ENCODE measurements at regions not wholly inside any gene's neighbourhood (a gene's known extent, or its start where the extent isn't known, plus 50 kb on each side); places are given as distances from the start of the nearest gene placed in this dataset.
"Not testable (repeated sequence)": the region's sequence is repeated elsewhere in the genome, so short reads cannot be mapped to it uniquely, and the experiment has no call there.

DNA sequence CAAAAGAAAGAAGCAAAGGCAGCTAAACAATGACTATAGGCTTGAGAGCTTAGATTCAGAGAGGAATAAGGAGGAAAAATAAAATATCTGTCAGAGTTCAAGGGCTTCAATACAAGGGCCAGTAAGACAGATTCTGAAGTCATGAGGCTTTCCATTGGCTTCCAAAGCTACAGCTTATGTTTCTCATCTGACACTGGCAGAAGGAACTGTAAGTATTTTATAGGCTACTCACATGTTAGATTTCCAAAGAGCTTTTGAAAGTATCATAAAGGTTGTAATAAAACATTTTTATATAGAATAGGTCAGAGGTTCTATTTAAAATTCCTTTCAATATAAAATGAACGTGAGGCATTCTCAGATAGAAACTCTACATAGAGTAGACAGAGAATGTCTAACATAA, 746.6 kb upstream of the NXPH2 start:
- no peak for DNase-seq

DNA sequence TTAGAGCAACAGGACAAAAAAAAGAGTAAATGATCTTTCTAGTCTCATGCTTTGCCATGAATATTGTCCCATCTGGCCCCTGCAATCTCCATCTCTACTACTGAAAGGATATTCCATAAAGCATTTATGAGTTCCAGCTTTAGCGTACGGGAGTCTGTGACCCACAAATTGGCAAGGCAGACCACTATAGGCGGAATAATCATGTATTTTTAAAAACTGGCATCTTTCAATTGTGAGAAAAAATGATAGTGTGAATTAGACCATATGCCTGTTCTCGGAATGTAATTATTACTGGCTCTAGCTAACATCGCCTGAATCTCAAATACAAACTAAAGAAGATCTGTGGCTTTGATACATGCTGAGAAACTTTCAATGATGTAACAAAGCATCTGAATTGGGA, 738.1 kb upstream of the NXPH2 start:
- DNase-seq: no peak

DNA sequence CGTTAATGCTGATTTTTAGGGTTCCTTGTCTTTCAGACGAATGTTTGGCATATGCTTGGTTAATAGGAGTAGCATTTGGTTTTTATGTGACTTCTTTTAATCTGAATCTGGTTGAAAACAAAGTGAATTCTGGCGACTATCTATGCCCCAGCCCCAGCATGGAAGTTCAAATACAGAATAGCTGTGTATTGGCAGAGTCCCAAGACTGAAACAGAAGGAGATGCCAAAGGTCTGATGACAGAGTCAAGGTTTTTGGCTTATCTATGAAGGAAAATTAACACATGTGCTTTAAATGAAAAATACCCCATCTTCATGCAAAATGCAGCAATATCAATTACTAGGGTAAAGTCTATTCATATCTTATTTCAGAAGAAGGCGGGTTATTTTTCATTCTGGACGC, 734.8 kb upstream of the NXPH2 start:
- DNase-seq: no peak

DNA sequence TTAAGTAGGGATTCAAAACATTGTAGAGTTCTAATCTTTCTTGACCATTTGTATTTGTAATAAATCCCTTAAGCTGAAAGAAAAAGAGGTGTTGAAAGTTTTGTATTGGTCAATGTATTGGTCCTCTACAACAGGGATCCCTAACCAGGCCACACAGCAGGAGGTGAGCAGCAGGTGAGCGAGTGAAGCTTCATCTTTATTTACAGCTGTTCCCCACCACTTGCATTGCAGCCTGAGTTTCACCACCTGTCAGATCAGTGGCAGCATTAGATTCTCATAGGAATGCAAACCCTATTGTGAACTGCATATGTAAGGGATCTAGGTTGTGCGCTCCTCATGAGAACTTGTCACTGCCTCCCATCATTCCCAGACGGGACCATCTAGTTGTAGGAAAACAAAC, 715.7 kb upstream of the NXPH2 start:
- DNase-seq: peak; percentile 3

DNA sequence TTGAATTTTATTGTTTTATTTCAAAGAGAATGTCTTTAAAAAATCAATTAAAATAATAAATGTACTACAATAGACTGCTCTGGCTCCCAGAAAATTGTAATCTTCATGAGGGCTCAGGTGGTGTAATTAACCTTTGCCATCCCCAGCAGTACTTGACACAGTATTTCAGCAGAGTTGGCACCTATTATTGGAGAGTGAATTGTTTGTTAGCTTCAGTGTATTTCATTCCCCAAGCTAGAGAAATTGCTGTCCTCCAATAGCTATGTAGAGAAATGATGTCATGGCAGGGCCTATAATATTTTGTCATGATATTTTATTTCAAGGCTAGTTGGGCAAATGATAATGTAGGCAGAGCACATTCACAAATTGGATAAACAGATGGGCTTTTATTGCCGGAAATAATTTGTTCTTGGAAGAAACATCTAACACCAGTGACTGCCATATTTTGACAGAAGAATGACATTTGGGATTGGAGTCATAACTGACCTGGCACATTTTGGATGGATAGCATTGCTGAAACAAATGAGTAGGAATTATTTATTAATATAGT, 712.0 kb upstream of the NXPH2 start:
- no peak for DNase-seq

DNA sequence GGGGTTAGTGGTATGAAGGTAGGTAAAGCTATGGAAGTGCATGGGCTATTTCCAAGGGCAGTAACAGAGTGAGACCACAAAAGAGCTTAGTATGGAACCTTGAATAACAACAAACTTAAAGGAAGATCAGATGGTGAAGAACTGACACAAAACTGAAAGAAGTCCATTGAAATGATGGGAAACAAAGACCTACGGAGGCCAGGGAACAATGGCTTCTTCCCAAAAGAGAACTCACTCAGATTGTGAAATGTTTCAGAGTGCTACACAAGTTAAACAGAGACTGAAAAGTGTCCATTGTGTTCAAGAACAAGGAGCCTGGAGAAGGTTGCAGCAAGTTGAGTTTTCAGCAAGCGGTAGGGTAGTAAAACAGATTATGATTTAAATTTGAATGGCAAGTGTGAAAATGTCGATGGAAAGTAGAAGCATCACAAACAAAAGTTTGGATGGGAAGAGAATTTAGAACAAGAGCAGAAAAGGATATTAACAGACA, 700.0 kb upstream of the NXPH2 start:
- no peak for DNase-seq

DNA sequence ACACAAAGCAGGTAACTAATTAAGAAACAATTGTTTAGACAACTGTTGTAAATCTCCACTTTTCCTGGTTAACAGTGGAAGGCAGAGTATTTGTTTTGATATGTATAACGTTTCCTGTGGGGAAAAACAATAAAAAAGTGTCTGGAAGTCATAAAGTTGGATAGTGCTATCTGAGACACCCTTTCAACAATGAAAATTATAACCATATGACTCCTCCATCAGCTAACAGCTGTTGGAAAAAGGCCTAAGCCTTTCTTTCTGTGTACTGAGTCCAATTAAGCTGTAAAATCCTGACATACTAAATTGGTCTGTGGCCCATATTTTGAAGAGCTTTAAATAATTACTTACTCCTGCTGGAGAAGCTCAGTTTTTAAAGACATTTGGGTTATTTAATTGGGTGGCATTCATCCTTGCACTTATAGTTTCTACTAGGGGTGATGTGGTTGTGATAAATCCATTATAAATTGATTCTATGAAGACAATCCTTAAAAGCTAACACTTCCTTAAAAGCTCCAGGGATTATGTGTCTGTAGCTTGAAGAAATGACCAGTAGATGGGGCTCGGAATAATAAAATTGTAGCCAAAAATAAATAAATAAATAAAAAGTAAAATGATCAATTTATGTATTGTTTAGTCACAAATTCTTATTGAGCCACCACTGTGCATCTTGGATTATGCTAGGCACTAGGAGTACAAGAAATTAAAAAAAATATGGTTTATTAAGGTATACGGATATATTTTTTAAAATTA, 698.1 kb upstream of the NXPH2 start:
- DNase-seq: no peak

DNA sequence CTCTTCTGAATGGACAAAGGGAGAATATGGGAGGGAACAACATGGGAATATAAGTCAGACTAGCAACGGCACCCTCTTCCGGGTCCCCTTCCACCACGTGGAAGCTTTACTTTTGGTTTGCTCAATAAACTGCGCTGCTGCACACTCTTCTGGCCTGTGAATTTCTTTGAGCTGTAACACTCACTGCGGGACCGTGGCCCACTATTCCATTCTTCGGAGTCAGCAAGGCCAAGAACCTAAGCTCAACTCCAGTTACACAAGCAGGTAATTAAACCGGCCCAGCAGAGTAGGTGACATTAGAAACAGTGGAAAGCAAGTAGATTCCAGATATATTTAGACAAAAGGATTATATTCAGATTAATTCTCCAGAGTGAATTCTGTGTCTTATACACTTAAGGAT, 697.4 kb upstream of the NXPH2 start:
- DNase-seq: no peak

DNA sequence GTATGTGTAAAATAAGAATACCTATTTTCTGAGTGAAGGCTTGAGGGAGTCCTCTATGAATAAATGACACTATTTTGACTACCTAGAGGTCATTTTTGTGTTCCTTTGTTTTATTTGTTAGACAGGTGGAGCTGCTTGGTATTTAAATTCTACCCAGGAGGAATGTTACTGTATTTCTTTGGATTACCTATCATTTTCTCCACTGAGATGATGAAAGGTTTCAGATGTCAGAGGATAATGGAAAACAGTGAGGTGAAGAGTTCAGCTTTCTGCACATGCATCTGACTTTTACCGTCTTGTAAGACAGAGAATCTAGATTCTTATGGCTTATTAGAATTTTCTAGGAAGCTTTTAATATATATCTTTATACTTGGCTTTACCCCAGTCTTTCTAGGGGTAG, 689.8 kb upstream of the NXPH2 start:
- DNase-seq: no peak

DNA sequence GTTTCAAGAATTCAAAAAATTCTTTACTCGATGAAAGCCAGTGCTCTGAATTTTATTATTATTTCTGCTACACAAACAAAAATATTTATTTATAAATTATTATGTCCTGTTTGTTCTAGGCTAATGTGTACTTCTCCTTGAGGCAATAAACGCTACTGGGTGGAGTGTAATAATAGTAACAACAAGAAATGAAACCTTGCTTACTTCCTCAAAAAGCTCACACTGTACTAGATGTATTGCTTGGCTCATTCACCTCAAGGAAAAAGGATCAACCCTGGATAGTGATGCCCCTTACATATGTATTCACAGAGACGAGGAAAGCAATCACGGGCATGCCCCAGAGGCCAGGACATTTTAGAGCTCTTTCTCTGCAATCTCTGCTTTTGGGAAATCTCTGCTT, 685.6 kb upstream of the NXPH2 start:
- no peak for DNase-seq

DNA sequence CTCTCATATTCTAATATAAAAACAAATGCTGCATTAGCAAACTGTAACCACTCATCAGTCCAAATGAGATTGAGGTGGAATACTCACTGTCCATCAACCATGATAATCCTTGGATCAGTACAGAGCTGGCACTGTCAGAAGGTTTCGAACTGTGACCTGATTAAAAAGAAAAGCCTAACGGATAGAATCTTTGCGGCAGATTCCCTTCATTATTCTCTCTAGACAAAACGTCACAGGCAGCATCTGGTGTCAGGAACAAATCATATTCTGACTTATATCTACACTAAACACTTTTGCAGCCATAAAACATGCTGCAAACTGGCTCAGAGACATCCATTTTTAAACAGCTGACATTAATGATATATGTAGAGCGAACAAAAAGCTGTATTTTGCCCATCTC, 677.7 kb upstream of the NXPH2 start:
- DNase-seq: no peak

DNA sequence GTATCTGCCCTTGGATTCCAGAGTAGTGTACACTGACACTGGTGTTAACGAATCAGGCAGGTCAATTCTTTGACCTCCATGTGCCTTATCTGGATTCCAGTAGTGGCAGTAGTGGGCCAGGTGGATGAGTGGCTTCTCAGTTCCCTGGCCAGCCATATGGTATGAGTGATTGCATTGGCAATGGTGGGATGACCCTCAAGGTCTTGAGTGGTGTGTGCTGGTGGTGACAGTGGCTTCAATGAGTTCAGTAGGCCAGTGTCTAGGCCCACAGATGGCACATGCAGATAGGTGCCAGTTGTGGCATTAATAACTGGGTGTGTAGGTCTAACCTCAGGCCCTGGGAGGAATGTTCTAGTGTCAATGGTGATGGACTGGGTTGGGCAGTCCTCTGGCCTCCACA, 674.1 kb upstream of the NXPH2 start:
- no peak for DNase-seq

DNA sequence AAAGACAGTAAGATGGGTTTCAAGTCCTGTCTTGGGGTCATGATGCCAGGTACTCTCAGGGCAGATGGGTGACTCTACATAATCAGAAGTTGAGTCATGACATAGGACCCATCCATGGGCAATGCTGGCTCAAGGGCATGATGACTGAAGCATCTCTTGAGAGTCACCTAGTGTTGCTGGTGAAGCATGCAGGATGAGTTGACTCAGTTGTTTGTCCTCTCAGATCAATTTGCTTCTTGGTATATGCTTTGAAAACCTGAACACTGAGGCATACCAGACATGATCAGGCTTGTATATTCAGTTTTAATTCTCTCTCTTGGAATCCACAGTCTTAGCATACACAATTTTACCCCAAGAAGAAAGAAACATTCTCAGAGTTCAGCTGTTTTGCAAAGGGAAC, 658.9 kb upstream of the NXPH2 start:
- DNase-seq: peak; percentile 61

DNA sequence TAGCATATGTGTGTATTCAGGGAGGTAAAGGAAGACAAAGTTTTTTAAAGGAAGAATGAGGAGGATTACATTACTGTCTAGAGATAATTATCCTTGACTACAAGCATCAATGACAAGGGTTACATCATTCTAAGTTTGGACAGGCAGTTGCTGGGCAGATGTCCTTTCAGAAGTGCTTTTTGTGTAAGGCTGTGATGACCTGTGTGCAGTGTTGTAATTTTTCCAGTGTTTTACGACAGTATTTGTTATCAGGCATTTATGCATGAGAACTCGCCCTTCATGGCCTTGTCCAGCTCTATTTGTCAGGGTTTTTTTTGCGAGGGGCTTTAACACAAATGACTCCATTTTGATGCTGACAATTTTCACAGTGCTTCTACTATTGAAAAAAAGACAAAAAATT, 658.3 kb upstream of the NXPH2 start:
- peak; percentile 37 for DNase-seq

DNA sequence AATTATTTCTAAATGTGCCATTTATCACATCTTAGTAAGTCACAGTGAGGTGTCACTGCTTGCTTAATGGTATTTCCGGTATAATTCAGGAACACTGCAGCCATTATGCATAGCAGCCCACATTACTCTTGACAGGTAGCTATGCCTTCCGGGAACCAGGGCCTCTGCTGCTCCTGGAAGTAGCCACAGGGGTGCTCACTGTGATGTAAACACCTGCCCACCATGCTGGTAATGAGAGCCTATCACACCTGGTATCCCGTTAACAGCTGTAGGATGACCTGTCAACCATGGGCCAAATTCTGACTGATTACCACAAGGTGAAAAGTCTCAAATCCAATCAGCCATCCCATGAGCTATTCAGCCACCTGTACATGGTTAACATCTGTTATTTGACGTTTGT, 647.0 kb upstream of the NXPH2 start:
- DNase-seq: no peak

DNA sequence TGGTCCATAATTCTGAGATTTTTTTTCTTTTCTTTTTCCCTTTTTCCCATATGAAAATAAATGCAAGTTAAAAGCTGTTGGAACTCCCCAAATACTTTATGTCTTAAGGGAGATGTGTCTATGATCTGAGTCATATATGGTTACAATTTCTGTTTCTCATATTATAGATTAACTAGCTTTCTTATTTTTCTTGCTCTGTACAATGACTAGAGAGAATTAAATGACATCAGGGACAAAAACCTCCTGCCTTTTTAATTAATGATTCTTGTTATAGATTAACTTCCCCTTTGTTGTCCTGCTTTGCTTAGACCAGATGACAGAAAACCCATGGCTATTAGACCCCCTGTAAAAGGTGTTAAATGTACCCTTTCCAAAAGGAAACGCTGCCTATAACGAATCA, 643.9 kb upstream of the NXPH2 start:
- DNase-seq: no peak

DNA sequence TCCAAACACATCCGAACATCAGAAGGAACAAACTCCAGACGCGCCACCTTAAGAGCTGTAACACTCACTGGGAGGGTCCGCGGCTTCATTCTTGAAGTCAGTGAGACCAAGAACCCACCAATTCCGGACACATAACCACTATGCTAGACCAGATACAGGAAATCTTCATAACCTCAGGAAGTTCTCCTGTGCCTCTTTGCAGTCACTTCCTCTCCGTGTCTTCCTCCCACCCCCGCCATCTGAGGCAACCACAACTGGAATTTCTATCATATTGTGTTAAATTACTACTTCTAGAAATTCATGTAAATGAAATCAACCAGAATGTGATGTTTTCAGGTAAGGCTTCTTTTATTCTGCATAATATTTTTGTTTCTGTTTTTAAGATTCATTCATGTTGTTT, 631.0 kb upstream of the NXPH2 start:
- no peak for DNase-seq

DNA sequence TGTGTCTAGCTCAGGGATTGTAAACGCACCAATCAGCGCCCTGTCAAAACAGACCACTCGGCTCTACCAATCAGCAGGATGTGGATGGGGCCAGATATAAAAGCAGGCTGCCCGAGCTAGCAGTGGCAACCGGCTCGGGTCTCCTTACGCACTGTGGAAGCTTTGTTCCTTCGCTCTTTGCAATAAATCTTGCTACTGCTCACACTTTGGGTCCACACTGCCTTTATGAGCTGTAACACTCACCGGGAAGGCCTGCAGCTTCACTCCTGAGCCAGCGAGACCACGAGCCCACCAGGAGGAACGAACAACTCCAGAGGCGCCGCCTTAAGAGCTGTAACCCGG, 630.6 kb upstream of the NXPH2 start:
- DNase-seq: not testable (repeated sequence)

DNA sequence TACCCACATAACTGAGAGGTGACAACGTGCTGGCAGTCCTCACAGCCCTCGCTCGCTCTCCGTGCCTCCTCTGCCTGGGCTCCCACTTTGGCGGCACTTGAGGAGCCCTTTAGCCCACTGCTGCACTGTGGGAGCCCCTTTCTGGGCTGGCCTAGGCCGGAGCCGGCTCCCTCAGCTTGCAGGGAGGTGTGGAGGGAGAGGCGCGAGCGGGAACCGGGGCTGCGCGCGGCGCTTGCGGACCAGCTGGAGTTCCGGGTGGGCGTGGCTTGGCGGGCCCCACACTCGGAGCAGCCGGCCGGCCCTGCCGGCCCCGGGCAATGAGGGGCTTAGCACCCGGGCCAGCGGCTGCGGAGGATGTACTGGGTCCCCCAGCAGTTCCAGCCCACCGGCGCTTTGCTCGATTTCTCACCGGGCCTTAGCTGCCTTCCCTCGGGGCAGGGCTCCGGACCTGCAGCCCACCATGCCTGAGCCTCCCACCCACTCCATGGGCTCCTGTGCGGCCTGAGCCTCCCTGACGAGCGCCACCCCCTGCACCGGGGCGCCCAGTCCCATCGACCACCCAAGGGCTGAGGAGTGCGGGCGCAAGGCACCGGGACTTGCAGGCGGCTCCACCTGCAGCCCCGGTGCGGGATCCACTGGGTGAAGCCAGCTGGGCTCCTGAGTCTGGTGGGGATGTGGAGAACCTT, 630.1 kb upstream of the NXPH2 start:
- not testable (repeated sequence) for DNase-seq

DNA sequence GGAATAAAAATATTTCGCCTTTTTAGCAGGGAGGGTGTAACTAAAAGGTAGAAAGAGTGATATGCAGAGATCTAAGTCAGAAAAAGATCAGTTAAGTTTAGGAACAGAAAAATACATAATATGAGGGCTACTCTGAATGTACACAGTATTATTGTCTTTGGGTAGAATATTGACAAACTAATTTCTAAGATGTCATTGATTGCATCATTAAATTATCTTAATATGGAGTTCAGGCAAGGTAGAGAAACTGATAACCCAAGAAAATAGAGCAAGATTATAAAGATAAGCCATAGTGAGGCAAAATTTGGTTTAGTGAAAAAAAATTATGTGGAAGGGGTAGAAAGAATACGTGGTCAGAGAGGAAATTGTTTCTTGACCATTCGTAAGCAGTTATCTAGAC, 629.0 kb upstream of the NXPH2 start:
- no peak for DNase-seq

DNA sequence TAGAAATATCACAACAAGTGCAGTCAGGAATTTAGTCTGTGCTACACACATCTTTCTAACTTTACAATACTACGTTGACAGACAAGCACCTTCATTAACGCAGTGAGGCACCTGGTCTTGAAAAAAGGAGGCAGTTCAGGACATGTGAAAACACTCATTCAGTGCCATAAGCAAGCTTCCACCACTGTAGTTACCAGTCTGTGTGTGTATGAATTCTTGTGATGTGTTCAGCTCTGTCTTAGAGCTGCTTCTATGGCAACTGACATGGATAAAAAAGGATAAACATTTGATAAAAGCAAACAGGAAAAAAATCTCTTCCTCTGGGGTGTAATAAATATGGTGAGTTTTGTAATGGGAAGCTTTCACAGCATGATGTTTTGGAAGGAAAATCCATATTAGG, 623.8 kb upstream of the NXPH2 start:
- no peak for DNase-seq

DNA sequence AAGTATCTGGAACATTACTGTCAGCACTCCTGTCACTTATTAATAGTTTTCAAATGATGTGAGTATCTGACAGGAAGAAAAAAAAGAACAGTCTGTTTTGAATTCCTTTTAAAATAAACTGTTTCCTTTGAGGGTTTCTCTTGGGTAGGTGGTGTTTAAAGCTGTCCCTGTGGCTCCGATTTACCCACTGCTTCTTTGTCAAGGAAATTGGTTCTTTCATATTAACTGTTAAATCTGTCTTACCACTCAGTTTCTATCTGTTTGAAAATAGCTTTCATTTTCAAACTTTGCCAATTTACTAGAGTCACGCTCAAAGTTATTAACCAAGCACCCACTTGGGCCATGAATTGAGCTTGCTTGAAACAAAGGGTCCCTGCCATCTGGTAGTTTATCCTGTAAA, 614.6 kb upstream of the NXPH2 start:
- DNase-seq: no peak

DNA sequence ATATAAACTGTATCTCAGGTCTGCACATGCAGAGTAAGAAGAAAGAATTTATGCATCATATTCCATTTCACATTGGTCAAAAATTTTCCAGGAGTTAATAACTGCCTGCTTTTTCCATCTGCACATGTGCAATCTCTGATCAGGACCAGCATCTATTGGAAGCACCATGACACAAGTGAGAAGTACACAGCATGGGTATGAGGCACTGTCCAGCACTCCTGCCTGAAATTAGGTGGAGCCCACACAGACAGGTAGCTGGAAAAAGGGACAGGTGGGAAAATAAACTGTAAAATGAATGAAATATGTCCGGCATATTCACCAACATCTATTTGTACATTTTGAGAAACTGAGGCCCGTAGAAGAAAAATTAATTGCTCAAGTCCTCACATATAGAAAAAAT, 609.2 kb upstream of the NXPH2 start:
- no peak for DNase-seq

DNA sequence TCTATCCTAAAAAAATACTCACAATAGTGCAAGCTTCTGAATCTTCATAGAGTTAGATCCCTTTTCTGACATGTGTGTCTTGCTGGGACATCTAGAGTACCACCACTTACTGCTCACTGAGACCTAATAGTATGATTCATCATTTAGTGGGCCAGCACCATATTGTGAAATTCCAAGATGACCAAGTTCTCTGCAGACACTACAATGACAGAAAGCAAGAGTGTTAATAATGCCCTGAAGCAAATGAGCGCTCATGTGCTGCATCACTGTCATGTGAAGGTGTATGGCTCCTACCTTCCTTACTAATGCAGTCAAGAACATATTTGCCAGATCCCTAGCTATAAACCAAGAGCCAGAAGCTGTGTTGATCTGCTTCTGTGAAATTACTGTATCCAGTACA, 606.2 kb upstream of the NXPH2 start:
- no peak for DNase-seq

DNA sequence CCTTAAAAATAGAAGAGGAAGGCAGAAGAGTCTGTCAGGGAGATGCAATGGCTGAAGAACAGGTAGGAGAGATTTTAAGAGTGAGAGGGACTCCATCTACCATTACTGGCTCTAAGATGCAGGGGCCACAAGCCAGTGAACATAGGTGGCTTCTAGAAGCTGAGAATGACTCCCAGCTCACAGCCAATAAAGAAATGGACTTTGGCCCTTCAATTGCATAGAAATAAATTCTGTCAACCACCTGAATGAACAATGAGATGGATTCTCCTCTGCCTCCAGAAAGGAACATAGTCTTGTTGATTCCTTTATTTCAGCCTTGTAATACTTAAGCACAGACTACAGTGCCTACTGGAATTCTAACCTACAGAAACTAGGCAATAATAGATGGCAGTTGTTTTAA, 603.3 kb upstream of the NXPH2 start:
- no peak for DNase-seq
